ENCODE measurements at regions not wholly inside any gene's neighbourhood (a gene's known extent, or its start where the extent isn't known, plus 50 kb on each side); places are given as distances from the start of the nearest gene placed in this dataset.
"Not testable (repeated sequence)": the region's sequence is repeated elsewhere in the genome, so short reads cannot be mapped to it uniquely, and the experiment has no call there.

DNA sequence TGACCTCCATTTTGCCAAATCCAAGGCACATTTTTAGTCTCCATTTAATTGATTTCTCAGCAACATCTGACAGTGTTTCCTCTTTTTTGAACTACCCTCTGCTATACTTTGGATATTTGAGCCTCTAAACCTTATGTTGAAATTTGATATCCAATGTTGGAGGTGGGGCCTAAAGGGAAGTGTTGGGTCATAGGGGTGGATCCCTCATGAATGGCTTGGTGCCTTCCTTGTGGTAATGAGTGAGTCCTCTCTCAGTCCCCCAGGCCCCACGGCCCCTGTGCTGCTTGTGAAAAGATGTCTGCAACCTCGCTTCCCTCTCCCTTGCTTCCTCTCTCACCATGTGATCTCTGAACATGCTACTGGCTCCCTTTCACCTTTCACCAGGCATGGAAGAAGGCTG lies 96.8 kb upstream of the DGKB start:
- Histone ChIP-seq H3K36me3 (ENCODE audit: control insufficient read depth in 2 of 2, insufficient read depth in 2 of 2, low read length in 1 of 2) (no peaks in the 10 kb centered on the region), H3K4me3 (ENCODE audit: low read depth in 1 of 2, low read length in 2 of 2) (no peak overlapping the region), H3K9me3 (ENCODE audit: control insufficient read depth in 2 of 2, insufficient read depth in 1 of 2, low read depth in 1 of 2, low read length in 1 of 2) (no peaks in the 10 kb centered on the region), H3K27ac (ENCODE audit: low read depth in 2 of 2, low read length in 1 of 2) (no peak overlapping the region), H3K4me1 (ENCODE audit: control insufficient read depth in 2 of 2, insufficient read depth in 2 of 2, low read length in 1 of 2) (no peaks in the 10 kb centered on the region), H3K27me3 (ENCODE audit: control insufficient read depth in 1 of 2, insufficient read depth in 2 of 2, low read length in 2 of 2) (no peaks in the 10 kb centered on the region)
- WGBS, 2 donors = 70 to 77% methylated on average over 2 of the region's 2 CpGs

- 55 to 70% methylated on average over 2 of the region's 2 CpGs for WGBS, 2 donors
- no peaks in the 10 kb centered on the region for H3K4me1 ChIP-seq (ENCODE audit: control insufficient read depth in 2 of 2, insufficient read depth in 2 of 2, low read length in 1 of 2)
- H3K27me3 ChIP-seq (ENCODE audit: control insufficient read depth in 1 of 2, insufficient read depth in 2 of 2, low read length in 2 of 2) = no peaks in the 10 kb centered on the region
- no peaks in the 10 kb centered on the region for H3K9me3 ChIP-seq (ENCODE audit: control insufficient read depth in 2 of 2, insufficient read depth in 1 of 2, low read depth in 1 of 2, low read length in 1 of 2)
- H3K4me3 ChIP-seq (ENCODE audit: low read depth in 1 of 2, low read length in 2 of 2) = no peak overlapping the region
- no peak overlapping the region for H3K27ac ChIP-seq (ENCODE audit: low read depth in 2 of 2, low read length in 1 of 2)
- no peaks in the 10 kb centered on the region for H3K36me3 ChIP-seq (ENCODE audit: control insufficient read depth in 2 of 2, insufficient read depth in 2 of 2, low read length in 1 of 2)
Observed at GRCh38 chr7:14995774-14996173, 93.2 kb upstream of the DGKB start.

- no peak overlapping the region for H3K4me3 ChIP-seq (ENCODE audit: low read depth in 1 of 2, low read length in 2 of 2)
- no peaks in the 10 kb centered on the region for H3K9me3 ChIP-seq (ENCODE audit: control insufficient read depth in 2 of 2, insufficient read depth in 1 of 2, low read depth in 1 of 2, low read length in 1 of 2)
- H3K36me3 ChIP-seq (ENCODE audit: control insufficient read depth in 2 of 2, insufficient read depth in 2 of 2, low read length in 1 of 2) = no peaks in the 10 kb centered on the region
- H3K27ac ChIP-seq (ENCODE audit: low read depth in 2 of 2, low read length in 1 of 2) = no peak overlapping the region
- H3K4me1 ChIP-seq (ENCODE audit: control insufficient read depth in 2 of 2, insufficient read depth in 2 of 2, low read length in 1 of 2) = no peaks in the 10 kb centered on the region
- H3K27me3 ChIP-seq (ENCODE audit: control insufficient read depth in 1 of 2, insufficient read depth in 2 of 2, low read length in 2 of 2) = no peaks in the 10 kb centered on the region
- WGBS, 2 donors = 78 to 88% methylated on average over 2 of the region's 2 CpGs
Observed at GRCh38 chr7:14988941-14989340, 86.4 kb upstream of the DGKB start.

GRCh38 chr7:14978687-14979086 lies 76.1 kb upstream of the DGKB start:
- WGBS, 2 donors = 58 to 69% methylated on average over 3 of the region's 3 CpGs
- no peaks in the 10 kb centered on the region for H3K9me3 ChIP-seq (ENCODE audit: control insufficient read depth in 2 of 2, insufficient read depth in 1 of 2, low read depth in 1 of 2, low read length in 1 of 2)
- H3K4me1 ChIP-seq (ENCODE audit: control insufficient read depth in 2 of 2, insufficient read depth in 2 of 2, low read length in 1 of 2) = no peaks in the 10 kb centered on the region
- no peaks in the 10 kb centered on the region for H3K27me3 ChIP-seq (ENCODE audit: control insufficient read depth in 1 of 2, insufficient read depth in 2 of 2, low read length in 2 of 2)
- no peaks in the 10 kb centered on the region for H3K36me3 ChIP-seq (ENCODE audit: control insufficient read depth in 2 of 2, insufficient read depth in 2 of 2, low read length in 1 of 2)
- H3K27ac ChIP-seq (ENCODE audit: low read depth in 2 of 2, low read length in 1 of 2) = no peak overlapping the region
- no peak overlapping the region for H3K4me3 ChIP-seq (ENCODE audit: low read depth in 1 of 2, low read length in 2 of 2)

DNA sequence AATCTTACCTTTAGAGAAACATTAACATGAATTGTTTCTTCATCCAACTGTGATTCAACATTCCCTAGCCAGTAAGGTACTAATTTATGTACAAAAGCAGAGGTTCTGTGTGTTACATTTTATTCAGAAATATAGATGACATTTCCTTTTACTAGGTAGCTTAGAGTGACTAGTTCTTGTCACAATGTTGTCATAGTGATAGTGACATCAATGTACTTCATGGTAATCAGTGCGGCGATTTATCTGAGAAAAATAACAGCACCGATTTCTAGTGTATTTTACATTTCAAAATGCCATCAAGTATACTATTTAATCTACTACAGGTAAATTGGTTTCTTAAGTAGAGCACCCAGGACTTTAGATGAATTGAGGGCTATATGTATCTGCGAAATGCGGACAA lies 72.1 kb upstream of the DGKB start:
- no peaks in the 10 kb centered on the region for H3K27me3 ChIP-seq (ENCODE audit: control insufficient read depth in 1 of 2, insufficient read depth in 2 of 2, low read length in 2 of 2)
- H3K27ac ChIP-seq (ENCODE audit: low read depth in 2 of 2, low read length in 1 of 2) = no peak overlapping the region
- 92 to 96% methylated on average over 5 of the region's 5 CpGs for WGBS, 2 donors
- no peaks in the 10 kb centered on the region for H3K9me3 ChIP-seq (ENCODE audit: control insufficient read depth in 2 of 2, insufficient read depth in 1 of 2, low read depth in 1 of 2, low read length in 1 of 2)
- no peak overlapping the region for H3K4me3 ChIP-seq (ENCODE audit: low read depth in 1 of 2, low read length in 2 of 2)
- no peaks in the 10 kb centered on the region for H3K4me1 ChIP-seq (ENCODE audit: control insufficient read depth in 2 of 2, insufficient read depth in 2 of 2, low read length in 1 of 2)
- H3K36me3 ChIP-seq (ENCODE audit: control insufficient read depth in 2 of 2, insufficient read depth in 2 of 2, low read length in 1 of 2) = no peaks in the 10 kb centered on the region

DNA sequence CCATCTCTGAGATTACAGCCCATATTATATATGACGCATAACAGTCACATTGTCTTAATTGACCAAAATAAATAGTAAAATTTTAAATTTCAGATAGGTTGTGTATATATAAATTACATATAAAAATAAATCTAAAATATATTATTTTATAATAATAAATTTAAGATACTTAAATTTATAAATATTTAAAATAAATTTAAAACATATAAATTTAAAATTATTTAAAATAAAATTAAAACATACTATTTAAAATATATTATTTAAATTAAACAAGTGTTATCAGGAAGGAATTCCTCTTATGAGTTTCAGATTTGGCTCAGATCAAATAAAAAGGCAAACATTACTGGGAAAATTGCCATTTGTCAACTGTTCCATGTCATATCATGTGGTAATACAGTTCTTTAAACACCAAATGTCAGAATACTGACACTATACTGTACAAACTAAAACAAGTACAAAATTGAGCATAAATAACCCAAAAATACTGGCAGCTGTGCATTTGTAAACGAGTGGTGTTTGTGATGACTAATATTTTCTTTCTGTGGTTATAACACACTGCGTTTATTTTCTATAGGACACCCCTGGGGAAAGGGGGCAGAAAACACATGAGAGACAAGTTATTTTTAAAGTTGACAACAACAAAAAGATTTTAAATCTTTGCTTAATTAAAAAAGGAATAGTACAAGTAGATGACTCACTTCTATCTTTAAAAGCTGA lies 71.3 kb upstream of the DGKB start:
- H3K9me3 ChIP-seq (ENCODE audit: control insufficient read depth in 2 of 2, insufficient read depth in 1 of 2, low read depth in 1 of 2, low read length in 1 of 2) = no peaks in the 10 kb centered on the region
- WGBS, 2 donors = 57 to 66% methylated on average over 3 of the region's 3 CpGs

DNA sequence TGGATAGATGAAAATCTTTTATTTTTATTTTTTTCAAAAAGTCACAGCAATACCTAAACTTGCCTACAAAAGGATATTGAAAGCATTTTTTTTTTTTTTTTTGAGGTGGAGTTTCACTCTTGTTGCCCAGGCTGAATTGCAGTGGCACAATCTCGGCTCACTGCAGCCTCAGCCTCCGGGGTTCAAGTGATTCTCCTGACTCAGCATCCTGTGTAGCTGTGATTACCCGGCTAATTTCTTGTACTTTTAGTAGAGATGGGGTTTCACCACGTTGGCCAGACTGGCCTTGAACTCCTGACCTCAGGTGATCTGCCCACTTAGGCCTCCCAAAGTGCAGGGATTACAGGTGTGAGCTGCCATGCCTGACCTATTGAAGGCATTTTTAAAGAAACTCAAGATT lies 69.1 kb upstream of the DGKB start:
- H3K4me3 ChIP-seq (ENCODE audit: low read depth in 1 of 2, low read length in 2 of 2); H3K4me1 ChIP-seq (ENCODE audit: control insufficient read depth in 2 of 2, insufficient read depth in 2 of 2, low read length in 1 of 2); H3K27ac ChIP-seq (ENCODE audit: low read depth in 2 of 2, low read length in 1 of 2); H3K9me3 ChIP-seq (ENCODE audit: control insufficient read depth in 2 of 2, insufficient read depth in 1 of 2, low read depth in 1 of 2, low read length in 1 of 2); H3K36me3 ChIP-seq (ENCODE audit: control insufficient read depth in 2 of 2, insufficient read depth in 2 of 2, low read length in 1 of 2); H3K27me3 ChIP-seq (ENCODE audit: control insufficient read depth in 1 of 2, insufficient read depth in 2 of 2, low read length in 2 of 2): not testable (repeated sequence)
- 63 to 65% methylated on average over 4 of the region's 4 CpGs for WGBS, 2 donors

More for the DNA sequence above, 71.3 kb upstream of the DGKB start:
- H3K4me1 ChIP-seq (ENCODE audit: control insufficient read depth in 2 of 2, insufficient read depth in 2 of 2, low read length in 1 of 2) = no peaks in the 10 kb centered on the region
- H3K36me3 ChIP-seq (ENCODE audit: control insufficient read depth in 2 of 2, insufficient read depth in 2 of 2, low read length in 1 of 2) = no peaks in the 10 kb centered on the region
- no peaks in the 10 kb centered on the region for H3K27me3 ChIP-seq (ENCODE audit: control insufficient read depth in 1 of 2, insufficient read depth in 2 of 2, low read length in 2 of 2)
- no peak overlapping the region for H3K27ac ChIP-seq (ENCODE audit: low read depth in 2 of 2, low read length in 1 of 2)
- H3K4me3 ChIP-seq (ENCODE audit: low read depth in 1 of 2, low read length in 2 of 2) = no peak overlapping the region

GRCh38 chr7:14967376-14967775 lies 64.8 kb upstream of the DGKB start:
- WGBS, 2 donors = 85 to 87% methylated on average over 8 of the region's 8 CpGs

GRCh38 chr7:14962778-14963177 lies 60.2 kb upstream of the DGKB start:
- WGBS, 2 donors = 50 to 53% methylated on average over 2 of the region's 2 CpGs

More at GRCh38 chr7:14967376-14967775, 64.8 kb upstream of the DGKB start:
- not testable (repeated sequence) for H3K27me3 ChIP-seq (ENCODE audit: control insufficient read depth in 1 of 2, insufficient read depth in 2 of 2, low read length in 2 of 2); H3K36me3 ChIP-seq (ENCODE audit: control insufficient read depth in 2 of 2, insufficient read depth in 2 of 2, low read length in 1 of 2); H3K4me3 ChIP-seq (ENCODE audit: low read depth in 1 of 2, low read length in 2 of 2); H3K27ac ChIP-seq (ENCODE audit: low read depth in 2 of 2, low read length in 1 of 2); H3K9me3 ChIP-seq (ENCODE audit: control insufficient read depth in 2 of 2, insufficient read depth in 1 of 2, low read depth in 1 of 2, low read length in 1 of 2); H3K4me1 ChIP-seq (ENCODE audit: control insufficient read depth in 2 of 2, insufficient read depth in 2 of 2, low read length in 1 of 2)

DNA sequence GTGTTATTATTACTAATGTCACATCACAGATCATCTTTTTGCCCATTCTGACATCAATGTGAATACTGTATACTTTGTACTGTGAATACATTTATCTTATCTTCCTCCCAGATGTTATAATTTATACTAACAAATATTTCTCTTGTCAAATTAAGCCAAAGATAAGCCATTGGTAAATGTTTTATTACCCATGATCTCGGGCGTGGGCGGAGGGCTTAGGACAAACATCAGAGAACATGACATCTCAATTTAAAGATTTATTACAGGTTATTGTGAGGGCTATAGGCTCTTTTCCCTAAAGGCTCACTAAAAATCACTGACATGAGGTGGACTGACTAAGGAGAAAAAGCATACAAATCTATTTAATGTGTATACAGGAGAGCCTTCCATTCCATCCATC lies 58.2 kb upstream of the DGKB start:
- 29 to 33% methylated on average over 3 of the region's 3 CpGs for WGBS, 2 donors

More at GRCh38 chr7:14962778-14963177, 60.2 kb upstream of the DGKB start:
- no peaks in the 10 kb centered on the region for H3K9me3 ChIP-seq (ENCODE audit: control insufficient read depth in 2 of 2, insufficient read depth in 1 of 2, low read depth in 1 of 2, low read length in 1 of 2)
- no peaks in the 10 kb centered on the region for H3K4me1 ChIP-seq (ENCODE audit: control insufficient read depth in 2 of 2, insufficient read depth in 2 of 2, low read length in 1 of 2)
- no peak overlapping the region for H3K27ac ChIP-seq (ENCODE audit: low read depth in 2 of 2, low read length in 1 of 2)
- H3K4me3 ChIP-seq (ENCODE audit: low read depth in 1 of 2, low read length in 2 of 2) = no peak overlapping the region
- no peaks in the 10 kb centered on the region for H3K27me3 ChIP-seq (ENCODE audit: control insufficient read depth in 1 of 2, insufficient read depth in 2 of 2, low read length in 2 of 2)
- no peaks in the 10 kb centered on the region for H3K36me3 ChIP-seq (ENCODE audit: control insufficient read depth in 2 of 2, insufficient read depth in 2 of 2, low read length in 1 of 2)

More for the DNA sequence above, 58.2 kb upstream of the DGKB start:
- Histone ChIP-seq H3K27me3 (ENCODE audit: control insufficient read depth in 1 of 2, insufficient read depth in 2 of 2, low read length in 2 of 2) (no peaks in the 10 kb centered on the region), H3K27ac (ENCODE audit: low read depth in 2 of 2, low read length in 1 of 2) (no peak overlapping the region), H3K9me3 (ENCODE audit: control insufficient read depth in 2 of 2, insufficient read depth in 1 of 2, low read depth in 1 of 2, low read length in 1 of 2) (no peaks in the 10 kb centered on the region), H3K4me3 (ENCODE audit: low read depth in 1 of 2, low read length in 2 of 2) (no peak overlapping the region), H3K36me3 (ENCODE audit: control insufficient read depth in 2 of 2, insufficient read depth in 2 of 2, low read length in 1 of 2) (no peaks in the 10 kb centered on the region), H3K4me1 (ENCODE audit: control insufficient read depth in 2 of 2, insufficient read depth in 2 of 2, low read length in 1 of 2) (no peaks in the 10 kb centered on the region)
